HEK293T (cell line): ENCODE measurements at regions not wholly inside any gene's neighbourhood (a gene's known extent, or its start where the extent isn't known, plus 50 kb on each side); places are given as distances from the start of the nearest gene placed in this dataset.

ENCODE experiments used
- BHLHE40 ChIP-seq: fragments of 450-650 bp; IDR thresholded peaks from 2 replicates; pipeline ENCODE4 v1.6.1; 2016; ENCODE audit warnings: mild to moderate bottlenecking, moderate library complexity, borderline replicate concordance
- CTBP1 ChIP-seq: fragments of 450-650 bp; IDR thresholded peaks from 2 replicates; pipeline ENCODE4 v1.6.1; 2016; ENCODE audit warnings: borderline replicate concordance
- ELF4 ChIP-seq: fragments of 450-650 bp; IDR thresholded peaks from 2 replicates; pipeline ENCODE4 v1.6.1; 2017; ENCODE audit warnings: antibody characterized with exemption
- FOXA1 ChIP-seq: fragments of 450-650 bp; IDR thresholded peaks from 2 replicates; pipeline ENCODE4 v1.6.1; 2016; ENCODE audit warnings: mild to moderate bottlenecking
- HDGF ChIP-seq: fragments of 450-650 bp; IDR thresholded peaks from 2 replicates; pipeline ENCODE4 v1.6.1; 2017; ENCODE audit warnings: antibody characterized with exemption, borderline replicate concordance
- LEF1 ChIP-seq: fragments of 450-650 bp; IDR thresholded peaks from 2 replicates; pipeline ENCODE4 v1.6.1; 2017; ENCODE audit warnings: mild to moderate bottlenecking, borderline replicate concordance
- PKNOX1 ChIP-seq: fragments of 450-650 bp; IDR thresholded peaks from 2 replicates; pipeline ENCODE4 v1.6.1; 2016
- SUZ12 ChIP-seq: fragments of 450-650 bp; IDR thresholded peaks from 2 replicates; pipeline ENCODE4 v1.6.1; 2016; ENCODE audit warnings: mild to moderate bottlenecking
- TARDBP ChIP-seq: fragments of 450-650 bp; IDR thresholded peaks from 2 replicates; pipeline ENCODE4 v1.6.1; 2016

DNA sequence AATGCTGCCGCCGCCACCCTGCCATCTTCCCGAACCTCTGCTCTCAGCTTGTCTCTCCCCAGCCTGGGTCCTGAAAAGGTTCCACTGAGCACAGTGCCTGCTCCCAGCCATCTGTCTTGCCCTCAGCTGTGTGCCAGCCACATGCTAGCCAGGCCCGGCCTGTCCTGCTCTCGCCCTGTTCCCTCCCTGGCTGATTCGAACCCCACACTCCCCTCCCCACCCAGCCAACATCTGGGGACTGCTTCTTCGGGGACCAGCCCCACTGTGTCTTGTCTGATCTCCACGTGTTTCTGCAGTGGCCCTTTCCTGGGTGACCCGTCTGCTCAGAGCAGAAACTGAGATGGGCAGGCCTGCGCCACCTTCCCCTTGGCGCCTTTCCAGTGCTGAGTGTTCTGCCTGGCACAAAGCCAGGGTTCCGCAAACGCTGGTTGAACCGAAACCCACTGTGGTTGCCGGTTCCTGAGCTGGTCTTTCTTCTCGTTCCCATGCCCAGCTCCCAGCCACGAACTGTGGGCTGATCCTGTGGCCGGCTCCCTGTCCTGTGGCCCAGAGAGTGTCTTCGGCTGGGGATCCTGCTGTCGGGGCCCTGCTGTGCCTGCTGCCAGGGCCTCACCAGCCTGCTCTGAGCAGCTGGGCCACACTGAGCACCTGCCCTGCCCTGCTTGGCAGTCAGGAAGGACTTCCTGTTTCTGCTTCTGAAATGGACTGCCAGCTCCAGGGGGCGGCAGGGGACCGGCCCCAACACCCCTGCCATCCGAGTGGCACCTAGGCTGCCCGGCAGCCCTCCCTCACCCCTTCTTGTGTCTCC, 62.7 kb upstream of the KLF13 start:
- no peak for TF ChIP-seq BHLHE40
- TF ChIP-seq TARDBP = no peak
- TF ChIP-seq CTBP1 = no peak
- TF ChIP-seq PKNOX1 = no peak
- TF ChIP-seq HDGF = no peak
- TF ChIP-seq ELF4 = no peak
- TF ChIP-seq SUZ12 = no peak
- no peak for TF ChIP-seq FOXA1
- TF ChIP-seq LEF1 = no peak
